NK-92 treated with Interleukin-12 subunit alpha and Interleukin-12 subunit beta, amount 100 ng/mL, for 24 hours (cell line): ENCODE measurements at regions not wholly inside any gene's neighbourhood (a gene's known extent, or its start where the extent isn't known, plus 50 kb on each side); places are given as distances from the start of the nearest gene placed in this dataset.
"Not testable (repeated sequence)": the region's sequence is repeated elsewhere in the genome, so short reads cannot be mapped to it uniquely, and the experiment has no call there.

Source experiments
- DNase-seq: peaks from one replicate; lab custom pipeline; 2025; lab: John Stamatoyannopoulos, UW

DNA sequence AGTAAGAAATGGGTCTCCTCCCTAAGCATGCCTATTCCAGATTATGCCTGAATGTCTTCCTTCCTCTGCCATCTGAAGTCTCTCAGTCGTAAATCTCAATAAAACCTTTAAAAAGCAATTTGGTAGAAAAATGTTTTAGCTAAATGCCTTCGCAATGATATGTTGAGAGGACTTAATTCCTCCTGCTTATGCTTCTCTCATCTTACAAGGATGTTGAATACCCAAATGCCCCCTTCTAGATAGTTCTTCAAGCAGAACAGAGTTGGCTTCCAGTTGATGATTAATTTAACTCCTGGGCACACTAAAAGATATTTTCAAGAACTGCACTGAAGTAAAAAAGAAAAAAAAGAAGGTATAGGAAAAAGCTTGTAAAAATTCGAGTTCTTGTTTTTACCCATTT lies 275.0 kb upstream of the SPTLC3 start:
- no peak for DNase-seq

DNA sequence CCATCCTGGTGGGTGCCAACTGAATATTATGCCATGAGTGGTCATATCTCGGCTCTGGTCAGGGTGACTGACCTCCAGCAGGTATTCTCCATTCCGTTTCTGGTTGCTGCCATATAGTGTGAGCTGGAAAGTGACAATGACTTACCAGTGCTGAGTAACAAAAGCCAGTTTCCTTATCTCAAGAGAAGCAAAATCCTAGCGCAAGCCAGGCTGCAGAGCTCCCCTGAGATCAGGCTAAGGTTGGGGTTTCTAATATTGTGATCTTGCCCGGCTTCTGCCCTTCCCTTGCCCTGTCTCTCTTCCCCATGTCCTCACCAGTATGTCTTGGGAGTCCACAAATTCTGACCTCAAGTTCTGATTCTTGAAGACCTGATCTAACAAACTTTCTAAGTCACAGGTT lies 271.3 kb upstream of the SPTLC3 start:
- no peak for DNase-seq

DNA sequence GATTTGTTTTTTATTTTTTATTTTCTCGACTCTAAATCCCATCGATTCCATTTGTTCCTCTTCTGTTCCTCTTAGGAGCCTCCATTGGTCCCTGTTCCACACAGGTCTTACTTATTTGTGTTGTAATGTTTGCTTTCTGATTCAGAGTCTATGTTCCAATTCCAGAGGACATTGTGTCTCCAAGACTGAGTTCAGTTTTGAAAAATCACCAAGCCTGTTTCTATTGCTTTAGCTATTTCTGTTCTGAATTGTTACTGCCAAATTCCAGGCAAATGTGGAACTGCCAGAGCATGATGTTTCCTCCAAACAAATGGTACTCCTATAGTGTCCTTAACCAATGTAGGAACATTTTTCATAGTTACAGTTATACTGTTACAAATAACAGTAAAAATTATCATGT lies 270.9 kb upstream of the SPTLC3 start:
- DNase-seq, result no peak

DNA sequence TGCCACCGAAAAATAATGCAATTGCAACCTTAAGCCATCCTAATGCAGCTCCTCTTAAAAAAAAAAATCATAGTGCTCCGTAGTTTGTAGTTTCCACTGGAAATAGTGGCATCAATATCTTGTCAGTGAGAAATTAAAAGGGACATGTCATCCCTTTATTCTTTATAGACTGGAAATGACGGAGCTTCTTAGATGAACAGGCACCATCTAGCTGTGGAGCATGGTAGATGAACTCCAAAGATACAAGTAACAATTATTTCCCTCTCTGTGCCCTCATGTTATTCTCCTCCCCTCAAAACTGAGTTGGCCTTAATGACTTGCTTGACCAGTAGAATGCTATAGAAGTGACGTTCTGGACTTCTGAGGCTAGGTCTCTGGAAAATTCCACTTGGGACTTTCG lies 268.1 kb upstream of the SPTLC3 start:
- DNase-seq, result no peak

DNA sequence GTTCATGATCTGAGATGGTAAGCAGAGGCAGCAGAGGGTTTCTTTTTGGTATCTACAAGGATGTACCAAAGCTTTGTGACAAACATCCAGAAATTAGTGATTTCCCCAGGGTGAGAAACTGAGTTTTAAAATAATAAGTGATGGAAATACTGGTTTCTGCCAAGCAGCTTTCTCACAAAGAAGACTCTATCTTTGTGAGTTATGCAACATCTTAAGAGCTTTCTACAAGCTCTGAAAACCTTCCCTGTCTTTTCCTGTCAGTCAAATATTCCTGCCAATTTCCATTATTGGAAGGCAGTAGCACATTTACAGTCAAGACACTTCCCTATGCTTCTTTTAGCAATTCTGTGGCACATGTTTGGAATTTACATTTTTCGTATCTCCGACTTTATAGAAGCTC lies 264.7 kb upstream of the SPTLC3 start:
- DNase-seq, result no peak

DNA sequence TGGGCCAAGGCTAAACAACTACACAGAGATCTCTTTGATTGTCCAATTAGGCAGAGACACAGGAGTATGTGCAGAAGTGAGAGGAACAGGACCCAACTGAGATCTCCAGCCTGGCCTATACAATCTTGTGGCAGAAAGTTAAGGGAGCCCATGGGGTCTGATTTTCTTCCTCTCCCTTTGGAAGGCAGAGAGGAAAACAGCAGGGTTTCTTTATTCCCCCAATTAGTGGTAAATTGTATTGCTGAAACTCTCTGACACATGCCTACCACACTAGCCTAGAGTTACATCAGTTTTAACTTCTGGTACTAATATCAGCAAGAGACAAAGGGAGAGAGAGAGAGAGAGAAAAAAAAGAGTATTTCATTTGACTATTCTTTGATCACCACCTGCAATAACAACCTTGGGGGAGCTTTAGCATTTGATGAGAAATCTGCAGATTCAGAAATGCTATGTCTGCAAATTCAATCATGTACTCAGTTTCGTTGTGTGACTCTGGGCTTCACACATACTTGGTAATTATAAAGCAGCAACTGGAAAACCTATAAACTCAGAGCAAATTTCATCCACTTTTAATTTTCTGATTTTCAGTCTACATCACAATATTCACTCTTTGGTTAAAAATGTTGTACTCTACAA lies 260.3 kb upstream of the SPTLC3 start:
- no peak for DNase-seq

DNA sequence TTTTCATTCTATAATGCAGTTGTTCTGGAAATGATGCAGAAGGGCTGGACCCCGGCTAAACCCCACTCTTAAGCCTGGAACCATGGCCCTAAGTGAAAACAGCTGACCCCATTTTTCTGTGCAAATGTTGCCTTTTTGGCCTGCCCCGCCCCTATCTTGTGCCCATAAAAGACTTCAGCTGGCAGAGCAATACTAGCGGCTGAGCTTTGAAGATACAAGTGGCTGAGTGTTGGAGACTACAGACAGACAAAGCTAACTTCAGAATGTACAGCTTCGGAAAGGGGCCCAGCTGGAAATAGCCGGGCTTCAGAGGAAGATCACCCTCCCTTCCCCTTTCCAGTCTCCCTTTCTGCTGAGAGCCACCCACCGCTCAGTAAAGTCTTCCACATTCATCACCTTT lies 258.6 kb upstream of the SPTLC3 start:
- no peak for DNase-seq

DNA sequence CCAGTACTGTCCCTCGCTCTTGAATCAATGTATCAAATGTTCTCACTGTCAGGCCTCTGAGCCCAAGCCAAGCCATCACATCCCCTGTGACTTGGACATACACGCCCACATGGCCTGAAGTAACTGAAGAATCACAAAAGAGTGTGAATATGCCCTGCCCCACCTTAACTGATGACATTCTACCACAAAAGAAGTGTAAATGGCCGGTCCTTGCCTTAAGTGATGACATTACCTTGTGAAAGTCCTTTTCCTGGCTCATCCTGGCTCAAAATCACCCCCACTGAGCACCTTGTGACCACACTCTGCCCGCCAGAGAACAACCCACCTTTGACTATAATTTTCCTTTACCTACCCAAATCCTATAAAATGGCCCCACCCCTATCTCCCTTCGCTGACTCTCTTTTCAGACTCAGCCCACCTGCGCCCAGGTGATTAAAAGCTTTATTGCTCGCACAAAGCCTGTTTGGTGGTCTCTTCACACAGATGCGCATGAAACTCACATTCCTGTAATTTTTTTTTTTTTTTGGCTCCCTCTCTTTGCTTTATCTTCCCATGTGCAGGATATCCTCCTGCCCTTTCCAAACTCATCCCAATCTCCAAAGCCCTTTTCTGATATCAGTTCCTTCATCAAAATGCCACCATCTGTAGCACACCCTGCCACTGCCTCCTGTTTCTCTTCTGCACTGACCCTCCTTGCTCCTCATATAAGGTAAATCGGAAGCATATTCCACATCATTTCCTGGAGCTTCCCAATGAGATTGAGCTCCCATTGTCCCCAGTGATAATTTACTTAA lies 255.7 kb upstream of the SPTLC3 start:
- DNase-seq, result not testable (repeated sequence)

DNA sequence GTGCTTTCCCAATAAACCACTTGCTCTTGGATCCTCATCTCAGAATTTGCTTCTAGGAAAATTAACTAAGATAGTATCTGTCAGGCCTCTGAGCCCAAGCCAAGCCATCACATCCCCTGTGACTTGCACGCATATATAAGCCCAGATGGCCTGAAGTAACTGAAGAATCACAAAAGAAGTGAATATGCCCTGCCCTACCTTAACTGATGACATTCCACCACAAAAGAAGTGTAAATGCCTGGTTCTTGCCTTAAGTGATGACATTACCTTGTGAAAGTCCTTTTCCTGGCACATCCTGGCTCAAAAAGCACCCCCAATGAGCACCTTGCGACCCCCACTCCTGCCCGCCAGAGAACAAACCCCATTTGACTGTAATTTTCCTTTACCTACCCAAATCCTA lies 255.0 kb upstream of the SPTLC3 start:
- DNase-seq, result not testable (repeated sequence)

DNA sequence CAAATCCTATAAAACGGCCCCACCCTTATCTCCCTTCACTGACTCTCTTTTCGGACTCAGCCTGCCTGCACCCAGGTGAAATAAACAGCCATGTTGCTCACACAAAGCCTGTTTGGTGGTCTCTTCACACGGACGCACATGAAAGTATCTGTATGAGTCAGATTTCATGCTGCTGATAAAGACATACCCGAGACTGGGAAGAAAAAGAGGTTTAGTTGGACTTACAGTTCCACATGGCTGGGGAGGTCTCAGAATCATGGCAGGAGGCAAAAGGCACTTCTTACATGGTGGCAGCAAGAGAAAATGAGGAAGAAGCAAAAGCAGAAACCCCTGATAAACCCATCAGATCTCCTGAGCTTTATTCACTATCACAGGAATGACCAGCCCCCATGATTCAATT lies 249.3 kb upstream of the SPTLC3 start:
- not testable (repeated sequence) for DNase-seq

DNA sequence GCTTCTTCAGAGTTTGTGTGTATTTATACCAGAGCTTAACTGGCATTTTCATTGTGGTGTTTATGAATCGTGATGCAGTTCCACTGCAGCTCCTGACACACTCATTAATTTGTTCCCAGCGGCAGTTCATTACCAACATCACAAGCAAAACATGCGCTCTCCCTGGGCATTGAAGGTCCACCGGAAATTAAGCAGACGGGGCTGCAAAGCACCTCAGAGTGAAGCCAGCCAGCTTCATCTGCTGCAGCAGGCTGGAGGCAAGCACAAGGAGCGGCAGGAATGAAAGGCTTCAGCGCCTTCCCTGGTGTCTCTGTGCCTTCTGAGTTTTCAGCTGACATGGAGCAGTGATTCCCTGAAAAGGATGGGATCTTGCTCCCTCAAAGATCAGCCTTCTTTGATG lies 246.0 kb upstream of the SPTLC3 start:
- DNase-seq, result no peak

DNA sequence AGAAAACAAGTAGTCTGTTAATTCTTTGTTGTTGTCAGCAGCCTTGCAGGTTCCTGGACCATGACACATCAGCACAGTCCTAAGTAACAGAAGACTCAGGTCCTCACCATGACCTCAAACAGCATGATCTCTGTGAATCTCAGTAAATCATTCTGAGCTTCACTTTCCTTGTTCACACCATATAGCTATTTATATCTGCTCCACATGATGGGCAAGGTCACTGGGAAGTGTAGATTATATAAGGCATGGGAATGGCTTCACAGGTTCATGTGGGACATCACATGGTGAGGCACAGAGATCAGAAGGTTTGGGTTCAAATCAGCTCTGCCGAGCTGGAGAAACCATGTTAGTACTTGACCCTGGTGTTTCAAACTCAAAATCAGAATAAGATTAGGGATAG lies 245.4 kb upstream of the SPTLC3 start:
- no peak for DNase-seq

DNA sequence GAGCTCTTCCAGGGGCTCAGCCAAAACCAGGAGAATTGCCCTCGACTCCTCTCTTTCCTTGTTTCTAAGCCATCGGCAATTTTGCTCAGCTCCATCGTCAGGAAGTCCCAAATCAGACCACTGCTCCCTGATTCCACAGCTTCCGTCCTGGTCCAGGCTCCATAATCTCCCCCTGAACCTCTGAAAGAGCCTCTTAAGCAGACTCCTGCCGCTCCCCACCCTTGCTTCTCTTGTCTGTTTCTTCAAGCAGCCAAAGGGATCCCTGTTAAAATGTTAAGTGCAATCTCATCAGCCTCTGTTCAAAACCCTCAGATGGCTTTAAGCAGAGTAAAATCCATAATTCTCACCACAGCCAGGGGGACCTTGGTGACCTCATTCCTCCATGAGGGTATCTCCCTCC lies 244.7 kb upstream of the SPTLC3 start:
- DNase-seq, result no peak

DNA sequence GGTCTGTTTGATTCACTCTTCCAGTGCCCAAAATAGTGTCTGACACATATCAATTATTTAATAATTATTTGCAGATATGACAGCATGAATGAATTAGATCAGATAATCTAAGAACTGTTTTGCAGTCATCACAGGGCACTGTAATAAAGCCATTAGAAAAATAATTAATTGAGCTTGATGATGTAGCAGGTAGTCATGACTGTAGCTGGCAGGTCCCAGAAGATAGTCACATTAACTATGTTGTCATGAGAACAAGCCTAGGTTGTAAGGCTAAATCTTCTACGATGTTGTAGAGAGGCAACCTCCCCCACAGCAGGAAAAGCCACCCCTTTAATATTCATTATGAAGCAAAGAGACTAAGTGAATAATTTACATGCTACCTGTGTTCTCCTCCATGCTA lies 243.9 kb upstream of the SPTLC3 start:
- no peak for DNase-seq

DNA sequence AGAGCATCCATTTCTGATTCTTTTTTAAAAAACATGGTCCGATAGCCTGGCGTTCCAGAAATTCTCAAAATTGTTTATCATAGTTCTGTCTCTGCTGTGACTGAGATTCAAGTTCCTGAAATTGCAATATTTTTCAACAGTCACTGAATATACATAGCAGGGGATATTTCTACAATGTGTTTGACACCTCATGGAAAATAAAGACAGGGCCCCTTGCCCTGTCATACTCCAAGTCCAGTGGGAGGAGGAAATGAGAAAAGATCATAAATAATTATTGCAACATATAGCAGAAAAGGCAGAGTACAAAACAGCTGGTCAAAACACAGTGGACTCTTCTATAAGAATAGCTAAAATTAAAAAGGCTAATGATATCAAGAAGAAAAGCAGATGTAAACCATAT lies 234.8 kb upstream of the SPTLC3 start:
- DNase-seq, result no peak

DNA sequence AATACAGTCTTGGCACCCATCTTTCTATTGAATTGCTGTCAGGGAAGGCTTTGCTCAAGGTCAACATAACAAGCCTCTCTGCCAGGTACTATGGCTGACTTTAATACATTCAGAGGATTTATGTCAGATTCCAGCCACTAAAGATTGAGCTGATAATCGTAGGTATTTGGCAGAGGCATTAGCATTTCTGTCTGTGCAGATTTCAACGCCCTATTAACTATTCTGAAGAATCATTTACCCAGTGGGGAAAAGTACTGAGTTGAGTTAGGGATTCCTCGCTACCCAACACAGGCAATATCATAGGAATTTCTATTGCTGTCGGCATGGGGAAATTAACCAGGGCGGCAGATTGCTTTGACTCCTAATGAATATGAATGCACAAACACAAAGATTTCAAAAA lies 233.7 kb upstream of the SPTLC3 start:
- DNase-seq, result no peak

DNA sequence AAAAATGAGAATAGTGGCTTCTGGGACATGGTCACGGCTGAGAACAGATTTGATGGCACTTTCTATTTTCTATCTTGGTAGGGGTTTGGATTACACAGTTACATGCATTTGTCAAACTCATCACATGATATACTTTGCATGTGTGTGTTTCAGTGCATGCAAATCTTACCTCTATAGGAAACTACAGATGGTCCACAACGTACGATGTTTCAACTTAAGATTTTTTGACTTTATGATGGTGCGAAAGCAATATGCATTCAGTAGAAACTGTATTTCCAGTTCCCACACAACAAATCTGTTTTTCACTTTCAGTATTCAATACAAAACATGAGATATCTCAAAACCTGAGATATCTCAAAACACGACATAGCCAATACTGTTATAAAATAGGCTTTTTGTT lies 231.8 kb upstream of the SPTLC3 start:
- no peak for DNase-seq

DNA sequence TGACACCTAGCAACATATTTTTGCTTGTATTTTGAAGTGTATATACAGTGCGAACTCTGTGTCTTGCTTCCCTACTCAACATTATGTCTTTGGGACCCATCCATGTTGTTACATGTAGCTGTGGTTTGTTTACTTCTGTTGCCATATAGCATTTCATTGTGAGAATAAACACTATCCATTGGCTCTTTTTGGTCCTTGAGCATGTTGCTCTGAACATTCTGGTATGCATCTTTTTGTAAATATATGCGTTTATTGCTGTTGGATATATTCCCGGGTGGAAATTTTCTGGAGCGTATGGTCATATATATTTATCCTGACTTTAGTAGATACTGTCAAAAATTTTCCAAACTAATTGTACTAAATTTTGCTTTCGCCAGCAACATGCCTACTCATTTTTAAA lies 222.5 kb upstream of the SPTLC3 start:
- DNase-seq, result no peak

DNA sequence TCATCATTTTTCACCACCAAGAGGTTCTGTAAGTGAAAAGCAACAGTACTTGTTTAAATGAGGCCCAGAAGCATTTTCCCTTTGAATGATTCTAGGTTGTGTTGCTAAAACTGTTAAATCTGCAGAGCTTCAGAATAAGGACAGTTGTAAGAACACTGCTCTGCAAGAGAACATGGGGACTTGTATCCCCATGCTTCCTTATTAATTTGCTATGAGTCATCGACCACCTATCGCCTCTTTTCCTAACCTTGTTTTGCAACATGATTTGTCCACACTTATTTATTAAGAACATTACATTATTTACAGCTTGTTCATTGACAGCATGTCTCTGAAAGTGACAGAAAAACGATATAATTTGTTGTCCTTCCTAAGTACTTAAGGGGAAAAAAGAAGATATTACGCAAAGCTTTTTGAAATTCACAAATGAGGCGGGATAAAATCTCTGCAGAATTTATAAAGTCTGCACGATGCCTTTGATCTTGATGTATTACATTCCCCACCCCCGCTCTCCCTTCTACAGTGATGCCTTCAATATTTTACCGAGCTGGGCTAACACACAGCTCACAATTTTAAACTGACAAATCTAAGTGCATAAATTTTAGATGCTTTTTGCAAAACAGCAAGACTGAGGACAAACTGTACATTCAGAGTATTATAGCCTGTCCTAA lies 220.0 kb upstream of the SPTLC3 start:
- DNase-seq, result no peak

DNA sequence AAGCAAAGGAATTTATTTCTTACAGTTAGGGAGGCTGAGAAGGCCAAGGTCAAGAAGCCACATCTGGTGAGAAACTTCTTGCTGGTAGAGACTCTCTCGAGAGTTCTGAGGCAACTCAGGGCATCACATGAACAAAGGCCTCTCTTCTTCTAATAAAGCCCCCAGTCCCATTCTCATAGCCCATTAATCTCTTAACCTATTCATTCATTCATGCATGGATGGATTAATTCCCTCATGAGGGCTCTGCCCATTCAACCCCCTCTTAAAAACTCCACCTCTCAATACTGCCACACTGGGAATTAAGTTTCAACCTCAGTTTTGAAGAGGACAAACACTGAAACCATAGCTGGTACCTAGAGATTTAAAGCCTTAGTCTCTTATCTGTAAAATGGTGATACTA lies 217.9 kb upstream of the SPTLC3 start:
- DNase-seq, result no peak

DNA sequence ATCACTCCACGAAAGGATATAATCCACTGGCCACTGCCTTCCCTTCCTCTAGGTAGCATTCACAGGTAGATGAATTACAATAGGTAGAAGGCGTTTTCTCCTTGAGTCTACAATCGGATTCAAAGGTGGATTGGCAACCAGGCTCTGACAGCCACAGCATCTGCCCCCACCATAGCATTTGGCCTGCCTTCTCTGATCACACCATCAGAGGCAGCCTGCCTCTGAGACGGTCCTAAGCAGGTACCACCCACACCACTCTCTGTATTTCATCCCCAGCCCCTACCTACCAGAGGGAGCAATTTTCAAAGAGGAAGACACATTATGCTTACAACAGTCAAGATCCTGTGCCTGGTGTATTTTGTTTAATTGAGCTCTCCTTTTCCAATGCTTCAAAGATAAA lies 210.5 kb upstream of the SPTLC3 start:
- DNase-seq, result no peak

DNA sequence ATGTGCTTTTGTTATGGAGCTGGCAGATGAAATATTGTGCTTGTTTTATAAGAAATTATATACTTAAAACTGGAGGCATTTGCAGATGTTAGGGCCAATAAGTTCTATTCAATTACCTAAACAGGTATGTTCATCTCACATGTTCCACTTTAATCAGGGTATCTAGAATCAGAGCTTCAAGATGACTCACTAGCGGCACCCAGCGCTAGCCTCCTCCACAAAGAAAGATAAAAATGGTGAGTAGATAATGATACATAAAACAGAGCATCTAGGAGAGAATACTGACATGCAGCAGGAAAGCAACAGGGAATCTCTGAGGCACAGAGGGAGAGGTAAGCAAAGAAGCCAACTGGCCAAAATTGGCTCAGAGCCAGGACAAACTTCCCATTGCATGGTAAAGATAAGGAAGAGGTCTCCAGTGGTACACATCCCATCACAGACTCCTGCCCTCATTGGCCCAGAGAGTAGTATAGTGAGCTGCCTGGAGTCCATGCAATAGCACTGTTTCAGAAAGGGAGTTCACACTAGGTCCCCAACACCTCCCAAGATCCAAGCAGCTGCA lies 200.7 kb upstream of the SPTLC3 start:
- DNase-seq, result no peak

DNA sequence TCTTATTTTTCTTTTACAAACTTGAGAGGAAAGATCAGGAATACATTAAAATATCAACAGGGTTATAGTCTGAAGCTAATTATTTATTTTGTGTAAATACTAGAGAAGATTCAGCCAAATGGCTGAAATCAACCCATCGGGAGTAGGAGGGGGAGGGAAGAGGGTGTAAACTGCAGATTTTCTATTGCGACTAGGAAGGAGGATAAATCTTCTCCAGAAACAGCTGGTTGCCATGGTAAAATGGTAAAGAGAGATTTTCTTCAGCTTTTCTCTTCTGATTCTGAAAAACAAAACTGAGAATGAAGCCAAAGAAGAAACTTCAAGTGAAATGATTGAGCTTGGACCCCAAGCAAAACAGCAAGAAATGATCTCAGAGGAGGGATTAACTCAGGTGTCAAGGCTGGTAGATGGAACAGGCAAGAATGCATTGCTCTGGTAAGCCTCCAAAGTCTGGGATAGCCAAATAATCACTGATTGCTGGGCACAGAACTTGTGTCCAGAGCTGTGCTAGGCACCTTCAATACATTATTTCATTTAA lies 193.5 kb upstream of the SPTLC3 start:
- no peak for DNase-seq
